ENCODE measurements at regions not wholly inside any gene's neighbourhood (a gene's known extent, or its start where the extent isn't known, plus 50 kb on each side); places are given as distances from the start of the nearest gene placed in this dataset.

- TF ChIP-seq, protein P1, sequence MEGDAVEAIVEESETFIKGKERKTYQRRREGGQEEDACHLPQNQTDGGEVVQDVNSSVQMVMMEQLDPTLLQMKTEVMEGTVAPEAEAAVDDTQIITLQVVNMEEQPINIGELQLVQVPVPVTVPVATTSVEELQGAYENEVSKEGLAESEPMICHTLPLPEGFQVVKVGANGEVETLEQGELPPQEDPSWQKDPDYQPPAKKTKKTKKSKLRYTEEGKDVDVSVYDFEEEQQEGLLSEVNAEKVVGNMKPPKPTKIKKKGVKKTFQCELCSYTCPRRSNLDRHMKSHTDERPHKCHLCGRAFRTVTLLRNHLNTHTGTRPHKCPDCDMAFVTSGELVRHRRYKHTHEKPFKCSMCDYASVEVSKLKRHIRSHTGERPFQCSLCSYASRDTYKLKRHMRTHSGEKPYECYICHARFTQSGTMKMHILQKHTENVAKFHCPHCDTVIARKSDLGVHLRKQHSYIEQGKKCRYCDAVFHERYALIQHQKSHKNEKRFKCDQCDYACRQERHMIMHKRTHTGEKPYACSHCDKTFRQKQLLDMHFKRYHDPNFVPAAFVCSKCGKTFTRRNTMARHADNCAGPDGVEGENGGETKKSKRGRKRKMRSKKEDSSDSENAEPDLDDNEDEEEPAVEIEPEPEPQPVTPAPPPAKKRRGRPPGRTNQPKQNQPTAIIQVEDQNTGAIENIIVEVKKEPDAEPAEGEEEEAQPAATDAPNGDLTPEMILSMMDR (IDR thresholded peaks at IDR 0.05; ENCODE audit: poor library complexity, severe bottlenecking), result no peak
- TF ChIP-seq POLR2AphosphoS5 (IDR thresholded peaks at IDR 0.05) (no peak), EP300 (conservative IDR thresholded peaks at IDR 0.05; ENCODE audit: poor library complexity, severe bottlenecking) (no peak), TAF1 (IDR thresholded peaks at IDR 0.05; ENCODE audit: low read depth) (no peak), EZH2 (IDR thresholded peaks at IDR 0.05; ENCODE audit: borderline replicate concordance, insufficient read depth, low read length, poor library complexity, severe bottlenecking) (no peak), RAD21 (conservative IDR thresholded peaks at IDR 0.05) (no peak), REST (IDR thresholded peaks at IDR 0.05; ENCODE audit: borderline replicate concordance) (no peak), SMC3 (conservative IDR thresholded peaks at IDR 0.05; ENCODE audit: poor library complexity) (no peak), MXI1 (conservative IDR thresholded peaks at IDR 0.05; ENCODE audit: poor library complexity, severe bottlenecking) (no peak)
Measured at GRCh38 chr2:7755879-7756278, 838.7 kb downstream of the RNF144A start.

Data from neural cell (in vitro differentiated cells).